CD8-positive, alpha-beta memory T cell (primary cell): ENCODE measurements at regions not wholly inside any gene's neighbourhood (a gene's known extent, or its start where the extent isn't known, plus 50 kb on each side); places are given as distances from the start of the nearest gene placed in this dataset.

ENCODE experiments used
- CTCF ChIA-PET: fragments of 350-600 bp; sonication (Branson Sonifier 250); formaldehyde crosslinking; loops from one replicate; lab custom pipeline; 2021; ENCODE audit warnings: antibody characterized with exemption; lab: Charles Lee
- POLR2A ChIA-PET: fragments of 350-600 bp; sonication (Branson Sonifier 250); formaldehyde crosslinking; loops from one replicate; lab custom pipeline; 2021; ENCODE audit warnings: antibody characterized with exemption; lab: Charles Lee
- DNase-seq, 5 donors: peaks; one replicate each; pipeline versions ENCODE4 v3.0.0 to v3.0.0-alpha.2; 2020 to 2022; ENCODE audit warnings: mixed read lengths in 1 of 5
- H3K27ac ChIP-seq: one replicate; pipeline ENCODE4 v1.7.0; 2013; ENCODE audit warnings: low read depth, mild to moderate bottlenecking, low read length, moderate library complexity
- H3K27me3 ChIP-seq: 2 replicates; pipeline ENCODE4 v1.7.0; 2013; ENCODE audit warnings: low read length, mild to moderate bottlenecking; ENCODE audit not compliant: insufficient read depth, poor library complexity, severe bottlenecking
- H3K36me3 ChIP-seq: 2 replicates; pipeline ENCODE4 v1.7.0; 2013; ENCODE audit warnings: mild to moderate bottlenecking, low read length, moderate library complexity; ENCODE audit not compliant: insufficient read depth
- H3K4me1 ChIP-seq: 2 replicates; pipeline ENCODE4 v1.7.0; 2013; ENCODE audit warnings: mild to moderate bottlenecking, low read length, moderate library complexity; ENCODE audit not compliant: insufficient read depth
- H3K4me3 ChIP-seq: 2 replicates; pipeline ENCODE4 v1.7.0; 2013; ENCODE audit warnings: mild to moderate bottlenecking, low read length
- H3K9me3 ChIP-seq: 2 replicates; pipeline ENCODE4 v1.7.0; 2013; ENCODE audit warnings: mild to moderate bottlenecking, low read length
- H3K27ac Mint-ChIP-seq, 8 donors: one replicate each; pipeline ENCODE4 v1.8.0; 2020 to 2021; ENCODE audit warnings: mixed read lengths in 8 of 8, mild to moderate bottlenecking in 6 of 8, inconsistent platforms in 3 of 8, moderate library complexity in 3 of 8
- H3K27me3 Mint-ChIP-seq, 2 donors: one replicate each; pipeline ENCODE4 v1.8.0; 2020 to 2021; ENCODE audit warnings: mixed read lengths in 2 of 2, mild to moderate bottlenecking in 1 of 2, moderate library complexity in 1 of 2
- H3K36me3 Mint-ChIP-seq, 3 donors: one replicate each; pipeline ENCODE4 v1.8.0; 2020 to 2021; ENCODE audit warnings: mixed read lengths in 3 of 3, inconsistent platforms in 1 of 3, mild to moderate bottlenecking in 1 of 3
- H3K4me1 Mint-ChIP-seq, 3 donors: one replicate each; pipeline ENCODE4 v1.8.0; 2020 to 2021; ENCODE audit warnings: mixed read lengths in 3 of 3, inconsistent platforms in 1 of 3, mild to moderate bottlenecking in 1 of 3
- H3K4me3 Mint-ChIP-seq, 7 donors: one replicate each; pipeline ENCODE4 v1.8.0; 2020 to 2021; ENCODE audit warnings: mixed read lengths in 7 of 7, mild to moderate bottlenecking in 6 of 7, moderate library complexity in 4 of 7, inconsistent platforms in 2 of 7
- H3K9me3 Mint-ChIP-seq, 5 donors: one replicate each; pipeline ENCODE4 v1.8.0; 2020 to 2022; ENCODE audit warnings: mixed read lengths in 5 of 5, mild to moderate bottlenecking in 3 of 5, moderate library complexity in 2 of 5, inconsistent platforms in 1 of 5

DNA sequence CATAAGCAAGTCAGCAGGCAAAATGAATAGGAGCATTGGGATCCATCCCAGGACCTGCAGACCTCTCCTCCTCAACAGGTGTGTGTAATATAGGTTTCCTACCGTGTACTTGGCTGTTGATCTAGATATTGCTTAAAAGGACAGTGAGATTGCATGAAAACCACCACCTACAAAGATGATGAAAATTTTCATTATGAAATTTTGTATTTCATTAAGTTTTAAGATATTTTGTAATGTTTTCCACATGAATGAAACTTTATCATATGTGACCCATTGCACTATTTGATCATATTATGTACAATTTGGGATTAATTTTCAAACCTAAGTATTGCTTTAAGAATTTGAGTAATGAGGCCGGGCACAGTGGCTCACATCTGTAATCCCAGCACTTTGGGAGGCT lies 94.3 kb upstream of the TRPM1 start:
- CTCF ChIA-PET: no interaction called here
- Histone ChIP-seq H3K36me3 (no peaks in the 10 kb centered on the region), H3K27me3 (no peaks in the 10 kb centered on the region), H3K4me1 (peaks cover 6% of the 10 kb centered on the region), H3K27ac (no peak overlapping the region), H3K9me3 (no peaks in the 10 kb centered on the region), H3K4me3 (no peak overlapping the region)
- Mint-ChIP-seq H3K36me3 (no peaks in the 10 kb centered on the region), H3K9me3 (no peaks in the 10 kb centered on the region), H3K4me3 (no peak overlapping the region), H3K4me1 (peaks cover 6 to 11% (median 10%) of the 10 kb centered on the region in 3 donors), H3K27me3 (peaks cover 0 to 8% of the 10 kb centered on the region in 2 donors), H3K27ac (no peak overlapping the region)
- no peak for DNase-seq
- POLR2A ChIA-PET: no interaction called here

DNA sequence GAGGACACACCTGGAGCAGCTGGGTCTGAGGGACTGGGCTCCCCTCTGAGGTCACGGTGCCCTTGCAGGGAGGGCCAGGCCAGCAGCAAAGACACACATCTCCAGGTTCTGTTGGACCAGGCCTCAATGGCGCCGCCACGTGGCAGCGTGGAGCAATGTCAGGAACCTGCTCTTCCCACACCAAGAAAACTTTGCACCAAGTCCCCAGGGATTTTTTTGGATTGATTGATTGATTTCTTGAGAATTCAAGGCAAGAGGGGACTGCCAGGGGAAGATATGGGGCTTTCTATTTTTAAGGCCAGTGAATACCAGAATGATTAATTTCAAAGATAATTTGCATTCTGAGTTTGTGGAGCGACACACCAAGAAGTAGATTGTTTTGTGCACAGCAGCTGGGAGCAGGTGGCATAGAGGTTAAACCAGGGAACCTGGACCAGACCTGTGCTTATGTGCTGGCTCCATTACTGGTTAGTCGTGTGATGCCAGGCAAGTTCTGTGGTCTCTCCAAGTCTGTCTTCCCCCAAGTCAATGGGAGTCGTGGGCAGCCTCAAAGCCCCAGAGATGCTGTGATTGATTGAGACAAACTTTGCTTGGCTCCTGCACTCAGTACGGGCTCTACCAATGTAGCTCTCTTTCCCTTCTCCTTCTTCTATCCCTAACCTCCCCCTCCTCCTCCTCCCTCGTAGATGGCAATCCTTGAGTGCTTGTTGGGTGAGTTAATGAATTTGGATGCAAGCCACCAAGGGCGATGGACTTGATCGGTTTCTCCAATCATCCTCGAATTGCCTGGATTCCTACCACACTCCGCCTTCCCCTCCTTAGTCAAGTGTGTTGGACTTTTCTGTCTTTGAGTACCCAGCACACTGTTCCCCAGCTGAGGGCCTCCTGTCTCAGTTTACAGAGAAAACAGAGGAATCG lies 96.2 kb upstream of the TRPM1 start:
- CTCF ChIA-PET: interaction anchor here (0.6 to 2.3 kb wide), 7 partner anchors 9 to 293 kb away, joined by 3 to 10 read pairs (median 3); partner anchors contain the start of gene KLF13

DNA sequence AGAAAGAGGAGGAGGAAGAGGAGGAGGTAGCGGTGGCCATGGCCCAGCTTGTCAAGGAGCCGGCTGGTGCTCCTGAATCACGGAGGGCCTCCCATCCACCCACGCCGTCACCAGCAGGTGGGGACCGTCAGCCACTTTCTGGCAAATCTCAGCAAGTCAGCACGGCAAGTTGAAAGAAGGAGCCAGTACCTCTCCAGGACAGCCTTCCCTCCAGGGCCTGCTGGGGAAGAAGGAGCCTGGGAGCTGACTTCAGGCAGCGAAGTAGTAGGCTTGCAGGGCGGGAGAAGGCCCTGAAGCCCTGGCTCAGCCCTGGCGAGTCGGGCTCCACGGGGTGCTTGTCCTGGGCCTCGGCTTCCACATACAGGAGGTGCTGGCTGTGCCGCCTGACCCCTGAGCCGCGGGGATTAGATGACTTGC lies 99.2 kb upstream of the TRPM1 start:
- DNase-seq: peak; percentile 34 to 82 (median 49)
- peaks cover 26% of the 10 kb centered on the region for H3K4me1 ChIP-seq
- ChIA-PET CTCF (interaction anchor here (0.6 to 9.1 kb wide), 24 partner anchors 9 to 298 kb away, joined by 3 to 106 read pairs (median 6); no protein-coding TSS in a partner anchor), POLR2A (no interaction called here)
- Mint-ChIP-seq H3K36me3 (no peaks in the 10 kb centered on the region), H3K9me3 (no peaks in the 10 kb centered on the region), H3K27ac (peak overlapping the region in 2 of 8 donors; percentile 33 to 51), H3K4me3 (no peak overlapping the region), H3K27me3 (peaks cover 2 to 3% of the 10 kb centered on the region in 2 donors), H3K4me1 (peaks cover 13 to 18% (median 15%) of the 10 kb centered on the region in 3 donors)
- no peaks in the 10 kb centered on the region for H3K36me3 ChIP-seq
- H3K4me3 ChIP-seq: no peak overlapping the region
- no peaks in the 10 kb centered on the region for H3K9me3 ChIP-seq
- no peaks in the 10 kb centered on the region for H3K27me3 ChIP-seq
- no peak overlapping the region for H3K27ac ChIP-seq

More for the DNA sequence above, 96.2 kb upstream of the TRPM1 start:
- no peaks in the 10 kb centered on the region for H3K9me3 ChIP-seq
- POLR2A ChIA-PET: no interaction called here
- no peaks in the 10 kb centered on the region for H3K36me3 Mint-ChIP-seq
- H3K9me3 Mint-ChIP-seq: no peaks in the 10 kb centered on the region
- H3K27me3 Mint-ChIP-seq: peaks cover 2 to 3% of the 10 kb centered on the region in 2 donors
- H3K27ac Mint-ChIP-seq: peak overlapping the region in 2 of 8 donors; percentile 17 to 29
- peaks cover 16% of the 10 kb centered on the region for H3K4me1 ChIP-seq
- H3K4me1 Mint-ChIP-seq: peaks cover 10 to 13% (median 10%) of the 10 kb centered on the region in 3 donors
- H3K4me3 Mint-ChIP-seq: no peak overlapping the region
- DNase-seq: peak in 4 of 5 donors; percentile 28 to 59 (median 37)
- H3K27ac ChIP-seq: no peak overlapping the region
- no peaks in the 10 kb centered on the region for H3K27me3 ChIP-seq
- no peak overlapping the region for H3K4me3 ChIP-seq
- H3K36me3 ChIP-seq: no peaks in the 10 kb centered on the region

DNA sequence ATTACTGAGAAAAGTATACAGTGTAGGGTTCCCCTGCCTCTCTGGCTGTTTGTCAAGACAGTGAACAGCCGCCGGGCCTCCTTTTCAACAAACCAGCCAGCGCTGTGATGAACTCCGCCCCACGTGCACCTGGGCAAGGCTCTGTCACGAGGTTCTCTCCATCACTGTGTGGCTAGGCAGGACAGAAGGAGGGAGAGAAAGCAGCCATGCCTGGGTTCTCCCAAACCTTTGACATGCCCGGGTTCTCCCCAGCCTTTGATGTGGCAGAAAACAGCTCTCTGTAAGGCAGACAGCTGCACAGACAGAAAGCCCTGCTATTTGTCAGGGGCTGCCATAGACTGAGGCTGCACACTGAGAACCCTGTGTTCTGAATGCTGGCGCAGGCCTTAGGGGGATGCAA lies 101.4 kb upstream of the TRPM1 start:
- Histone ChIP-seq H3K9me3 (no peaks in the 10 kb centered on the region), H3K4me1 (peaks cover 45% of the 10 kb centered on the region), H3K27me3 (no peaks in the 10 kb centered on the region), H3K4me3 (no peak overlapping the region), H3K36me3 (no peaks in the 10 kb centered on the region), H3K27ac (no peak overlapping the region)
- CTCF ChIA-PET: interaction anchor here (2.0 to 9.1 kb wide), 2 partner anchors 164 to 286 kb away, joined by 5 to 106 read pairs; no protein-coding TSS in a partner anchor
- Mint-ChIP-seq H3K27me3 (peaks cover 2 to 3% of the 10 kb centered on the region in 2 donors), H3K36me3 (no peaks in the 10 kb centered on the region), H3K4me1 (peaks cover 20 to 33% (median 27%) of the 10 kb centered on the region in 3 donors), H3K4me3 (no peak overlapping the region), H3K27ac (peak overlapping the region in 1 of 8 donors; percentile 63), H3K9me3 (no peaks in the 10 kb centered on the region)
- DNase-seq: peak in 1 of 5 donors; percentile 43
- POLR2A ChIA-PET: no interaction called here

DNA sequence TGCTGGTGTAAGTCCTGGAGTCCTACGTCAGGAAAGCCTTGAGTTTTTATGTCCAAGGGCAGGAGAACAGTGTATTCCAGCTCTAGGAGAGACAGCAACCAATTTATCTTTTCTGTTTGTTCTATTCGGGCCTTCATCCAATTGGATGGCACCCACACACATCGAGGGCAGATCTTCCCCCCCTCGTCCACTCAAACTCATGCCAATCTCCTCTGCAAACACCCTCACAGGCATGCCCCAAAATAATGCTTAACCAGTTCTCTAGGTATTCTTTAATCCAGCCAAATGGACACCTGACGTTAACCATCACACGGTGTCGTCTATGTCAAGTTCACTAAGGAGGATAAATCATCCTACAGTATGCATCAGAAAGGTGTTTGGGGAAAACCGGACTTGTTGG lies 102.5 kb upstream of the TRPM1 start:
- Histone ChIP-seq H3K9me3 (no peaks in the 10 kb centered on the region), H3K4me3 (no peak overlapping the region), H3K27ac (no peak overlapping the region), H3K27me3 (no peaks in the 10 kb centered on the region), H3K36me3 (no peaks in the 10 kb centered on the region), H3K4me1 (peaks cover 47% of the 10 kb centered on the region)
- no peak overlapping the region for H3K27ac Mint-ChIP-seq
- peaks cover 14 to 33% (median 26%) of the 10 kb centered on the region in 3 donors for H3K4me1 Mint-ChIP-seq
- no peaks in the 10 kb centered on the region for H3K36me3 Mint-ChIP-seq
- POLR2A ChIA-PET: no interaction called here
- H3K4me3 Mint-ChIP-seq: no peak overlapping the region
- no peaks in the 10 kb centered on the region for H3K9me3 Mint-ChIP-seq
- H3K27me3 Mint-ChIP-seq: peaks cover 2% of the 10 kb centered on the region in 2 donors
- CTCF ChIA-PET: interaction anchor here (9.1 kb wide), 1 partner anchor 285 kb away, joined by 106 read pairs; no protein-coding TSS in a partner anchor
- no peak for DNase-seq

DNA sequence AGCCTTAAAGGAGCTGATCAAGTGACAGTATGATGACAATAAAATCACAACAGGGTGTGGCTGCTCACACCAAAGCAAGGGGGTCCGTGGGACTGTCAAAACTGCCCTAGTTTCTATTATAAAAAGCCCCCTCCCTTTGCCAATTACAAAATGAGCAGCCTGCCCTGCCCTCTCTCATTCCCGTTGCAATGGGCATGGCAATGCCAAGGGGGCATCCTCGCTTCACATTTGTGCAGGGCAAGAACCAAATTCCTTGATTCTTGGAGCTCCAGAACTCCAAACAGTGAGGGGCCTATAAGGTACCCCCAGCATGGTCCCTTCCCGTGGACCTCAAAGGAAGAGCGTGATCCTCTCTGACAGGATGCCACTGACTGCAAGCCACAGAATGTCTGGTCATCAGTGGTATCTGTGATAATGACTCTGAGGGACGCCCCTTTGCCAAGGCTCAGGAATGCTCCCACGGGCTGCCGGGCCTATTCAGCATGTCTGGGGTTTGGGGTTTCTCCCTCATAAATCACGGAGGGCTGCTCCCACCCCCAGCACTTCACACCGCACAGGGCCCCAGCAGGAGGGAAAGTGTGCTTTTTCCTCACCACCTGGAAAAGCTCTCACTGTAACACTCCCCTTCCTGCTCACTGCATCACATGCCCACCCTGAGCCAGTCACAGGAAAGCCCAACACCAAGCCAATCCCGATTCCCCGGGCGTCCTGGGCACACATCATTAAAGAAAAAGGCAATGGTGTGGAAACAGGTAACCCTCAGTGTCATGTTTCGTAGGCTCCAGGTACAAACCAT lies 105.1 kb upstream of the TRPM1 start:
- no peaks in the 10 kb centered on the region for H3K9me3 Mint-ChIP-seq

DNA sequence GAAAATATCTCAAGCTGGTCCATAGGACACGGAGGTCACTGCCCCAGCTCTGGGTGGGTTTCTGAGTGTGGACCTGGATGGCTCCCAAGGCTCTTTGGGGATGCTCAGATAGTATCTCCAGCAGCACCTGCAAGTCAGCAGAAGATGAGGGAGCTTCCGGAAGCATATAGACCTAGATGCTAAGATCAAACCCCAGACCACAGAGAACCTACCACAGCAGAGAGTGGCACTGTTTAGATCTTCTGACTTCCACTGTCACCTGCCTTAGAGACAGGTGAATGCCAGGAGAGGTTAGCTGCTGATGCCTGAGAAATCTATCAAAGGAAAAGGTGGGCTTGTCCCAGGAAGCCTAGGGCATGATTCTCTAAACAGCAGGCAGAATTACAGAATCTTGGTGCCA lies 105.7 kb upstream of the TRPM1 start:
- Histone ChIP-seq H3K9me3 (no peaks in the 10 kb centered on the region), H3K4me3 (no peak overlapping the region), H3K4me1 (peaks cover 37% of the 10 kb centered on the region), H3K27ac (no peak overlapping the region), H3K27me3 (no peaks in the 10 kb centered on the region), H3K36me3 (no peaks in the 10 kb centered on the region)
- no peaks in the 10 kb centered on the region for H3K9me3 Mint-ChIP-seq
- H3K36me3 Mint-ChIP-seq: peaks cover 0 to 2% (median 0%) of the 10 kb centered on the region in 3 donors
- ChIA-PET CTCF (interaction anchor here (1.0 to 9.1 kb wide), 3 partner anchors 10 to 281 kb away, joined by 3 to 106 read pairs (median 3); no protein-coding TSS in a partner anchor), POLR2A (interaction anchor here (0.6 to 0.8 kb wide), 3 partner anchors 105 to 278 kb away, joined by 3 to 4 read pairs (median 3); no protein-coding TSS in a partner anchor)
- no peaks in the 10 kb centered on the region for H3K27me3 Mint-ChIP-seq
- DNase-seq: peak in 2 of 5 donors; percentile 45 to 73
- H3K4me1 Mint-ChIP-seq: peaks cover 10 to 31% (median 21%) of the 10 kb centered on the region in 3 donors
- H3K4me3 Mint-ChIP-seq: peak overlapping the region in 5 of 7 donors; percentile 24 to 61 (median 38)
- H3K27ac Mint-ChIP-seq: peak overlapping the region in 7 of 8 donors; percentile 40 to 90 (median 79)

More for the DNA sequence above, 105.1 kb upstream of the TRPM1 start:
- peaks cover 10 to 31% (median 21%) of the 10 kb centered on the region in 3 donors for H3K4me1 Mint-ChIP-seq
- no peak for DNase-seq
- Histone ChIP-seq H3K27me3 (no peaks in the 10 kb centered on the region), H3K36me3 (no peaks in the 10 kb centered on the region), H3K9me3 (no peaks in the 10 kb centered on the region), H3K4me3 (no peak overlapping the region), H3K4me1 (peaks cover 40% of the 10 kb centered on the region), H3K27ac (no peak overlapping the region)
- H3K36me3 Mint-ChIP-seq: peaks cover 0 to 2% (median 0%) of the 10 kb centered on the region in 3 donors
- H3K4me3 Mint-ChIP-seq: no peak overlapping the region
- peak overlapping the region in 2 of 8 donors; percentile 7 to 45 for H3K27ac Mint-ChIP-seq
- no peaks in the 10 kb centered on the region for H3K27me3 Mint-ChIP-seq
- ChIA-PET POLR2A (interaction anchor here (0.7 to 1.3 kb wide), 3 partner anchors 10 to 278 kb away, joined by 3 to 4 read pairs (median 3); no protein-coding TSS in a partner anchor), CTCF (interaction anchor here (1.0 to 9.1 kb wide), 5 partner anchors 9 to 282 kb away, joined by 3 to 106 read pairs (median 3); no protein-coding TSS in a partner anchor)
